Loucy (cell line): ENCODE measurements at regions not wholly inside any gene's neighbourhood (a gene's known extent, or its start where the extent isn't known, plus 50 kb on each side); places are given as distances from the start of the nearest gene placed in this dataset.

ENCODE experiments used
- H2AFZ ChIP-seq: fragments of 200-600 bp; sonication (generic); 2 replicates; pipeline ENCODE4 v1.6.0; 2016; ENCODE audit warnings: antibody characterized with exemption, mild to moderate bottlenecking, low read length, moderate library complexity
- H3F3A ChIP-seq: fragments of 200-600 bp; 2 replicates; pipeline ENCODE4 v1.6.0; 2016; ENCODE audit warnings: antibody characterized with exemption, low read depth, mild to moderate bottlenecking
- H3K27me3 ChIP-seq: fragments of 200-600 bp; sonication (generic); 2 replicates; pipeline ENCODE4 v1.6.1; 2014; ENCODE audit warnings: low read length, mild to moderate bottlenecking; ENCODE audit not compliant: insufficient read depth, poor library complexity, severe bottlenecking
- H3K36me3 ChIP-seq: fragments of 200-600 bp; sonication (generic); 2 replicates; pipeline ENCODE4 v1.6.1; 2016; ENCODE audit warnings: low read length; ENCODE audit not compliant: insufficient read depth
- H3K4me1 ChIP-seq: fragments of 200-600 bp; sonication (generic); 2 replicates; pipeline ENCODE4 v1.5.1; 2014; ENCODE audit warnings: low read length, mild to moderate bottlenecking; ENCODE audit not compliant: insufficient read depth, poor library complexity, severe bottlenecking
- H3K4me2 ChIP-seq: fragments of 200-600 bp; sonication (generic); 2 replicates; pipeline ENCODE4 v1.6.0; 2014; ENCODE audit warnings: antibody characterized with exemption, low read length, low read depth, mild to moderate bottlenecking; ENCODE audit not compliant: poor library complexity, severe bottlenecking
- H3K4me3 ChIP-seq: fragments of 200-600 bp; sonication (generic); 2 replicates; pipeline ENCODE4 v1.5.1; 2014; ENCODE audit warnings: low read length, mild to moderate bottlenecking, mixed read lengths; ENCODE audit not compliant: poor library complexity, severe bottlenecking
- H3K79me2 ChIP-seq: fragments of 200-600 bp; sonication (generic); 2 replicates; pipeline ENCODE4 v1.6.1; 2014; ENCODE audit warnings: low read length; ENCODE audit not compliant: insufficient read depth
- H3K9ac ChIP-seq: fragments of 200-600 bp; sonication (generic); 2 replicates; pipeline ENCODE4 v1.6.0; 2014; ENCODE audit warnings: mild to moderate bottlenecking, low read depth, low read length, moderate library complexity; ENCODE audit not compliant: poor library complexity, severe bottlenecking
- H3K9me2 ChIP-seq: fragments of 200-600 bp; sonication (generic); replicated peaks from 2 replicates; pipeline ENCODE4 v1.6.1; 2016; ENCODE audit warnings: low read depth, low read length, mixed read lengths
- H3K9me3 ChIP-seq: fragments of 200-600 bp; sonication (generic); 2 replicates; pipeline ENCODE4 v1.6.1; 2014; ENCODE audit warnings: mild to moderate bottlenecking, antibody characterized with exemption, low read length, low read depth; ENCODE audit not compliant: insufficient read depth
- H4K20me1 ChIP-seq: fragments of 200-600 bp; sonication (generic); 2 replicates; pipeline ENCODE4 v1.6.0; 2014; ENCODE audit warnings: antibody characterized with exemption, low read length, mild to moderate bottlenecking; ENCODE audit not compliant: insufficient read depth, poor library complexity, severe bottlenecking
- CTCF ChIP-seq: fragments of 200-600 bp; sonication (generic); conservative IDR thresholded peaks from 2 replicates; pipeline ENCODE4 v1.5.1; 2014; ENCODE audit warnings: mild to moderate bottlenecking, antibody characterized with exemption, low read length
- EZH2phosphoT487 ChIP-seq: fragments of 200-600 bp; IDR thresholded peaks from 2 replicates; pipeline ENCODE4 v1.6.1; 2018; ENCODE audit warnings: antibody characterized with exemption, mild to moderate bottlenecking, moderate library complexity, borderline replicate concordance

GRCh38 chr16:48810803-48811453, 200.9 kb upstream of the N4BP1 start:
- H3K79me2 ChIP-seq: no peaks in the 10 kb centered on the region
- no peak overlapping the region for H2AFZ ChIP-seq
- H3K4me2 ChIP-seq: no peak overlapping the region
- H3K9ac ChIP-seq: no peak overlapping the region
- H4K20me1 ChIP-seq: no peaks in the 10 kb centered on the region
- H3K27me3 ChIP-seq: no peaks in the 10 kb centered on the region
- H3K9me3 ChIP-seq: no peaks in the 10 kb centered on the region
- TF ChIP-seq CTCF (no peak), EZH2phosphoT487 (no peak)
- H3K4me1 ChIP-seq: no peaks in the 10 kb centered on the region
- H3K9me2 ChIP-seq: no peaks in the 10 kb centered on the region
- no peaks in the 10 kb centered on the region for H3K36me3 ChIP-seq
- no peak overlapping the region for H3K4me3 ChIP-seq
- no peaks in the 10 kb centered on the region for H3F3A ChIP-seq

GRCh38 chr16:48810436-48810802, 200.4 kb upstream of the N4BP1 start:
- H2AFZ ChIP-seq: no peak overlapping the region
- no peak overlapping the region for H3K4me3 ChIP-seq

GRCh38 chr16:48790151-48790550, 180.2 kb upstream of the N4BP1 start:
- no peaks in the 10 kb centered on the region for H3K4me1 ChIP-seq
- no peaks in the 10 kb centered on the region for H3K9me2 ChIP-seq
- H3K79me2 ChIP-seq: no peaks in the 10 kb centered on the region
- no peak overlapping the region for H3K4me3 ChIP-seq
- H3F3A ChIP-seq: no peaks in the 10 kb centered on the region
- H3K36me3 ChIP-seq: no peaks in the 10 kb centered on the region
- H3K4me2 ChIP-seq: no peak overlapping the region
- no peak overlapping the region for H2AFZ ChIP-seq
- no peaks in the 10 kb centered on the region for H4K20me1 ChIP-seq
- no peak overlapping the region for H3K9ac ChIP-seq
- H3K27me3 ChIP-seq: no peaks in the 10 kb centered on the region
- TF ChIP-seq CTCF: no peak
- no peak for TF ChIP-seq EZH2phosphoT487
- no peaks in the 10 kb centered on the region for H3K9me3 ChIP-seq

More at GRCh38 chr16:48810436-48810802, 200.4 kb upstream of the N4BP1 start:
- Histone ChIP-seq H3K9ac (no peak overlapping the region), H3K9me2 (no peaks in the 10 kb centered on the region), H4K20me1 (no peaks in the 10 kb centered on the region), H3K79me2 (no peaks in the 10 kb centered on the region), H3K9me3 (no peaks in the 10 kb centered on the region), H3F3A (no peaks in the 10 kb centered on the region), H3K4me2 (no peak overlapping the region), H3K36me3 (no peaks in the 10 kb centered on the region), H3K4me1 (no peaks in the 10 kb centered on the region), H3K27me3 (no peaks in the 10 kb centered on the region)
- no peak for TF ChIP-seq EZH2phosphoT487
- no peak for TF ChIP-seq CTCF
